Ectodermal cell (in vitro differentiated cells): ENCODE measurements at regions not wholly inside any gene's neighbourhood (a gene's known extent, or its start where the extent isn't known, plus 50 kb on each side); places are given as distances from the start of the nearest gene placed in this dataset.

ENCODE experiments used
- H3K27ac ChIP-seq: 2 replicates; pipeline ENCODE4 v1.7.0; 2013; ENCODE audit warnings: mild to moderate bottlenecking, low read depth, low read length; ENCODE audit not compliant: insufficient read depth, poor library complexity, severe bottlenecking
- H3K27me3 ChIP-seq: 2 replicates; pipeline ENCODE4 v1.7.0; 2013; ENCODE audit warnings: mild to moderate bottlenecking, low read length; ENCODE audit not compliant: insufficient read depth, control insufficient read depth, poor library complexity, severe bottlenecking
- H3K36me3 ChIP-seq: one replicate; pipeline ENCODE4 v1.7.0; 2013; ENCODE audit warnings: low read length; ENCODE audit not compliant: control insufficient read depth, insufficient read depth
- H3K4me1 ChIP-seq: one replicate; pipeline ENCODE4 v1.7.0; 2013; ENCODE audit warnings: low read length; ENCODE audit not compliant: control insufficient read depth, insufficient read depth
- H3K4me3 ChIP-seq: 2 replicates; pipeline ENCODE4 v1.7.0; 2013; ENCODE audit warnings: low read depth, low read length, control low read depth; ENCODE audit not compliant: insufficient read depth
- H3K9me3 ChIP-seq: 2 replicates; pipeline ENCODE4 v1.7.0; 2013; ENCODE audit warnings: mild to moderate bottlenecking, low read length, moderate library complexity; ENCODE audit not compliant: control insufficient read depth
- WGBS, 2 experiments: methylation state at CpG; one replicate each; pipeline ENCODE4 v1.1.7; 2013; ENCODE audit warnings: missing lambda C conversion rate in 2 of 2; 5-methylcytosine and 5-hydroxymethylcytosine counted together

- Histone ChIP-seq H3K27me3 (no peaks in the 10 kb centered on the region), H3K27ac (no peak overlapping the region), H3K9me3 (no peaks in the 10 kb centered on the region), H3K4me1 (no peaks in the 10 kb centered on the region), H3K4me3 (no peak overlapping the region), H3K36me3 (no peaks in the 10 kb centered on the region)
These were observed 134.2 kb upstream of the PWP1 start for GRCh38 chr12:107551434-107551833.

GRCh38 chr12:107552263-107552662 is 133.3 kb upstream of the PWP1 start:
- H3K4me1 ChIP-seq, result no peaks in the 10 kb centered on the region
- H3K27me3 ChIP-seq, result no peaks in the 10 kb centered on the region
- 94 to 96% methylated on average over 4 of the region's 4 CpGs for WGBS, 2 experiments
- H3K4me3 ChIP-seq, result no peak overlapping the region
- no peaks in the 10 kb centered on the region for H3K9me3 ChIP-seq
- no peak overlapping the region for H3K27ac ChIP-seq
- no peaks in the 10 kb centered on the region for H3K36me3 ChIP-seq

GRCh38 chr12:107553211-107553765 is 132.3 kb upstream of the PWP1 start:
- Histone ChIP-seq H3K4me3 (no peak overlapping the region), H3K4me1 (no peaks in the 10 kb centered on the region), H3K36me3 (no peaks in the 10 kb centered on the region), H3K9me3 (no peaks in the 10 kb centered on the region), H3K27me3 (no peaks in the 10 kb centered on the region), H3K27ac (no peak overlapping the region)
- 92 to 94% methylated on average over 4 of the region's 4 CpGs for WGBS, 2 experiments

- H3K9me3 ChIP-seq, result no peaks in the 10 kb centered on the region
- no peak overlapping the region for H3K27ac ChIP-seq
- no peak overlapping the region for H3K4me3 ChIP-seq
- WGBS, 2 experiments, result 83 to 86% methylated on average over 4 of the region's 4 CpGs
- no peaks in the 10 kb centered on the region for H3K36me3 ChIP-seq
- H3K27me3 ChIP-seq, result no peaks in the 10 kb centered on the region
- H3K4me1 ChIP-seq, result peaks cover 7% of the 10 kb centered on the region
These were observed 130.7 kb upstream of the PWP1 start for GRCh38 chr12:107554941-107555340.

- no peaks in the 10 kb centered on the region for H3K27me3 ChIP-seq
- H3K36me3 ChIP-seq, result no peaks in the 10 kb centered on the region
- H3K9me3 ChIP-seq, result no peaks in the 10 kb centered on the region
- no peak overlapping the region for H3K4me3 ChIP-seq
- no peak overlapping the region for H3K27ac ChIP-seq
- peaks cover 7% of the 10 kb centered on the region for H3K4me1 ChIP-seq
- WGBS, 2 experiments, result 89 to 92% methylated on average over 5 of the region's 5 CpGs
These were observed 128.6 kb upstream of the PWP1 start for GRCh38 chr12:107557026-107557425.

- H3K27ac ChIP-seq, result no peak overlapping the region
- WGBS, 2 experiments, result 91 to 92% methylated on average over 4 of the region's 4 CpGs
These were observed 128.0 kb upstream of the PWP1 start for GRCh38 chr12:107557589-107558100.

GRCh38 chr12:107558141-107558815 is 127.3 kb upstream of the PWP1 start:
- Histone ChIP-seq H3K4me1 (peaks cover 7% of the 10 kb centered on the region), H3K27me3 (no peaks in the 10 kb centered on the region), H3K27ac (no peak overlapping the region), H3K36me3 (no peaks in the 10 kb centered on the region), H3K9me3 (no peaks in the 10 kb centered on the region), H3K4me3 (no peak overlapping the region)
- WGBS, 2 experiments, result 91 to 93% methylated on average over 9 of the region's 9 CpGs

More at GRCh38 chr12:107557589-107558100, 128.0 kb upstream of the PWP1 start:
- H3K9me3 ChIP-seq, result no peaks in the 10 kb centered on the region
- no peaks in the 10 kb centered on the region for H3K36me3 ChIP-seq
- no peak overlapping the region for H3K4me3 ChIP-seq
- peaks cover 7% of the 10 kb centered on the region for H3K4me1 ChIP-seq
- H3K27me3 ChIP-seq, result no peaks in the 10 kb centered on the region

GRCh38 chr12:107558816-107559382 is 126.7 kb upstream of the PWP1 start:
- Histone ChIP-seq H3K9me3 (no peaks in the 10 kb centered on the region), H3K4me1 (peaks cover 7% of the 10 kb centered on the region), H3K27ac (peak overlapping the region; percentile 39), H3K27me3 (no peaks in the 10 kb centered on the region), H3K4me3 (no peak overlapping the region), H3K36me3 (no peaks in the 10 kb centered on the region)
- 64 to 70% methylated on average over 5 of the region's 5 CpGs for WGBS, 2 experiments

- Histone ChIP-seq H3K27ac (no peak overlapping the region), H3K9me3 (no peaks in the 10 kb centered on the region)
- WGBS, 2 experiments, result 91 to 94% methylated on average over 7 of the region's 7 CpGs
These were observed 125.3 kb upstream of the PWP1 start for GRCh38 chr12:107560165-107560898.

GRCh38 chr12:107560899-107561285 is 124.7 kb upstream of the PWP1 start:
- no peaks in the 10 kb centered on the region for H3K9me3 ChIP-seq
- no peak overlapping the region for H3K4me3 ChIP-seq
- peaks cover 7% of the 10 kb centered on the region for H3K4me1 ChIP-seq
- WGBS, 2 experiments, result 88 to 96% methylated on average over 2 to 4 of the region's 4 CpGs
- H3K27ac ChIP-seq, result no peak overlapping the region
- no peaks in the 10 kb centered on the region for H3K36me3 ChIP-seq
- H3K27me3 ChIP-seq, result no peaks in the 10 kb centered on the region

More at GRCh38 chr12:107560165-107560898, 125.3 kb upstream of the PWP1 start:
- peaks cover 7% of the 10 kb centered on the region for H3K4me1 ChIP-seq
- no peaks in the 10 kb centered on the region for H3K27me3 ChIP-seq
- no peaks in the 10 kb centered on the region for H3K36me3 ChIP-seq
- H3K4me3 ChIP-seq, result no peak overlapping the region
